Lung (tissue), 11 donors: ENCODE measurements at regions not wholly inside any gene's neighbourhood (a gene's known extent, or its start where the extent isn't known, plus 50 kb on each side); places are given as distances from the start of the nearest gene placed in this dataset.

Experiments used
- ATAC-seq: fragments of 200-7000 bp; cut with Tn5 transposase; one replicate; pipeline ENCODE4 v1.9.1; 2020; ENCODE audit warnings: moderate number of reproducible peaks; ENCODE audit not compliant: insufficient read depth, low FRiP score
- DNase-seq, 3 donors: peaks; one replicate each; pipeline ENCODE4 v3.0.0-alpha.2; 2013 to 2017
- H3K27ac ChIP-seq, 2 donors: one replicate each; pipeline ENCODE4 v1.5.1; 2013; ENCODE audit warnings: mild to moderate bottlenecking in 2 of 2, moderate library complexity in 2 of 2, control low read depth in 1 of 2, inconsistent platforms in 1 of 2, low read depth in 1 of 2, low read length in 1 of 2
- H3K27me3 ChIP-seq, 3 donors: one replicate each; pipeline ENCODE4 v1.5.1; 2013; ENCODE audit warnings: low read length in 2 of 3; ENCODE audit not compliant: control insufficient read depth in 3 of 3, insufficient read depth in 3 of 3
- H3K36me3 ChIP-seq, 4 donors: one replicate each; pipeline ENCODE4 v1.5.1; 2013; ENCODE audit warnings: low read length in 4 of 4, mild to moderate bottlenecking in 1 of 4, moderate library complexity in 1 of 4; ENCODE audit not compliant: control insufficient read depth in 4 of 4, insufficient read depth in 4 of 4
- H3K4me1 ChIP-seq, 5 donors: one replicate each; pipeline ENCODE4 v1.5.1; 2013; ENCODE audit warnings: low read length in 5 of 5, mild to moderate bottlenecking in 2 of 5, moderate library complexity in 1 of 5; ENCODE audit not compliant: control insufficient read depth in 5 of 5, insufficient read depth in 5 of 5
- H3K4me3 ChIP-seq: one replicate; pipeline ENCODE4 v1.5.1; 2013; ENCODE audit warnings: mild to moderate bottlenecking, control low read depth, moderate library complexity
- H3K9ac ChIP-seq, 2 donors: one replicate each; pipeline ENCODE4 v1.5.1; 2013; ENCODE audit warnings: low read length in 2 of 2, control low read depth in 1 of 2; ENCODE audit not compliant: insufficient read depth in 1 of 2
- H3K9me3 ChIP-seq, 4 donors: one replicate each; pipeline ENCODE4 v1.5.1; 2013; ENCODE audit warnings: low read length in 3 of 4, mild to moderate bottlenecking in 1 of 4, moderate library complexity in 1 of 4; ENCODE audit not compliant: control insufficient read depth in 4 of 4, insufficient read depth in 3 of 4
- CTCF ChIP-seq: IDR thresholded peaks from 2 replicates; pipeline ENCODE4 v1.5.1; 2012; ENCODE audit warnings: mild to moderate bottlenecking; ENCODE audit errors: control extremely low read depth, extremely low read depth
- WGBS, 2 donors: extraction: QIAGEN DNeasy Blood & Tissue Kit; methylation state at CpG; one replicate each; pipeline ENCODE4 v1.1.7; 2013; 5-methylcytosine and 5-hydroxymethylcytosine counted together
- donor health status: control.
- donor health status: control.
- donor health status: Bipolar disorder and iron deficiency.
- donor health status: healthy.
- donor health status: DM: yes; HTN: yes; CAD: no.

GRCh38 chr10:3265088-3265487 is 92.5 kb upstream of the PITRM1 start:
- Histone ChIP-seq H3K27ac (no peak overlapping the region), H3K4me1 (peaks cover 0 to 10% (median 0%) of the 10 kb centered on the region in 5 donors), H3K9ac (no peak overlapping the region), H3K9me3 (peaks cover 0 to 2% (median 0%) of the 10 kb centered on the region in 4 donors), H3K27me3 (no peaks in the 10 kb centered on the region), H3K4me3 (no peak overlapping the region), H3K36me3 (no peaks in the 10 kb centered on the region)
- 69 to 90% methylated on average over 4 of the region's 4 CpGs for WGBS, 2 donors
- DNase-seq: no peak
- no peak for TF ChIP-seq CTCF
- no peak for ATAC-seq

DNA sequence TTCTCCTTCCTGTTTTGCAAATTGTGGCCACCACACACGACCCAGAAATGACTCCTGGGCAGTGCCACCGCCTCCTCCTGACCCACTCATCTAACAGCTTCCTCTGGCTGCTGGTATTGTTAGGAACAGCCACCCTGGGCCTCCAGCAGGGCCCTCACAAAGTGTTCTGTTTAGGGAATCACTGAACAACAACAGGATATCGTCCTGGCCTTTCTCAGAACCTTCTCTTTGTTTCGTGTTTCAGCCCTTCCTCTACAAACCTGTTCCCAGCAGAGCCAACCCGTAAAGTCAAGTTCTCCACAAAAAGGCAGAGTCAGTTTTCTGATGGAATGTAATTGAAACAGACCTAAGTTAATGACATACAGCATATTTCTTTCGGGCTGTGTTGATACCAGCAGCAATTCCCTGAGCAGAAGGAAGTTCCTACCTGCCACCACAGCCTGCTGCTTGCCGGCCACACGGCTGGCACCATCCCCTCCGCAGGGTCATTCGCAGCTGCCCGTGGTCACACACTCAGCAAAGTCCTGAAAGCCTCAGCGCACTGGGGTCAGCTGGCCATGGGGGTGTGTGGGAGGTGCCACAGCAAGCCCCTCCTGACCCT is 91.7 kb upstream of the PITRM1 start:
- TF ChIP-seq CTCF: no peak
- H3K9ac ChIP-seq: no peak overlapping the region
- no peaks in the 10 kb centered on the region for H3K27me3 ChIP-seq
- peaks cover 0 to 10% (median 0%) of the 10 kb centered on the region in 5 donors for H3K4me1 ChIP-seq
- ATAC-seq: no peak
- H3K4me3 ChIP-seq: no peak overlapping the region
- H3K9me3 ChIP-seq: peaks cover 0 to 2% (median 0%) of the 10 kb centered on the region in 4 donors
- no peaks in the 10 kb centered on the region for H3K36me3 ChIP-seq
- 53 to 60% methylated on average over 12 of the region's 12 CpGs for whole genome bisulfite sequencing, 2 donors
- H3K27ac ChIP-seq: peak overlapping the region; percentile 41 to 72
- peak in 2 of 3 donors; percentile 49 to 54 for DNase-seq

GRCh38 chr10:3263747-3264146 is 91.2 kb upstream of the PITRM1 start:
- WGBS, 2 donors: 82 to 84% methylated on average over 12 of the region's 12 CpGs
- DNase-seq: no peak

More at GRCh38 chr10:3263747-3264146, 91.2 kb upstream of the PITRM1 start:
- ATAC-seq: no peak
- Histone ChIP-seq H3K4me3 (no peak overlapping the region), H3K27ac (peak overlapping the region in 1 of 2 donors; percentile 41), H3K36me3 (no peaks in the 10 kb centered on the region), H3K4me1 (peaks cover 0 to 10% (median 0%) of the 10 kb centered on the region in 5 donors), H3K9me3 (peaks cover 0 to 2% (median 0%) of the 10 kb centered on the region in 4 donors), H3K9ac (no peak overlapping the region), H3K27me3 (no peaks in the 10 kb centered on the region)
- TF ChIP-seq CTCF: no peak
